Heart left ventricle (tissue), 13 donors: ENCODE measurements at regions not wholly inside any gene's neighbourhood (a gene's known extent, or its start where the extent isn't known, plus 50 kb on each side); places are given as distances from the start of the nearest gene placed in this dataset.

Source experiments
- CTCF ChIP-seq, 12 donors: fragments of 200-600 bp; sonication (generic) in 4 of 12; IDR thresholded peaks; one replicate each; pipeline versions ENCODE4 v1.5.0 to v1.8.0; 2018 to 2022; ENCODE audit warnings: antibody characterized with exemption in 12 of 12, mild to moderate bottlenecking in 5 of 12
- POLR2A ChIP-seq, 2 donors: fragments of 450-650 bp; IDR thresholded peaks; one replicate each; pipeline ENCODE4 v1.6.1; 2017; ENCODE audit warnings: antibody characterized with exemption in 2 of 2, mild to moderate bottlenecking in 2 of 2, moderate library complexity in 2 of 2
- donor health status: ischemic (EF 13 %, LVEDD 7.1; RV severe dilation, severe dysfunction).
- donor health status: DM: no; HTN: yes; CAD: no.
- donor health status: DM: no; HTN: no; CAD: no.
- donor health status: ischemic (EF 25% LVEDD 6.9; RV normal size, moderate dysfunction).
- donor health status: ischemic (EF 25% LVEDD 5.7; RV mildly dilated, moderate dysfunction).
- donor health status: ischemic (EF 35%, LVEDD 5.7; RV mildly dilated, moderate dysfunction).
- donor health status: nonischemic (EF 11% LVEDD 7.7; RV severe dilation, severe dysfunction).
- donor health status: DM: yes; HTN: yes; CAD: no.
- donor health status: PGD.
- donor health status: ischemic (EF 29% LVEDD 5.4; RV normal size, mild dysfunction).
- donor health status: nonischemic (EF 23%, LVEDD 6.1; RV moderate dilation, normal function).

GRCh38 chr6:163950159-163950558, 535.6 kb downstream of the QKI start:
- TF ChIP-seq CTCF (IDR thresholded peaks at IDR 0.05) (no peak), POLR2A (IDR thresholded peaks at IDR 0.05) (no peak)
